Endodermal cell (in vitro differentiated cells): ENCODE measurements at regions not wholly inside any gene's neighbourhood (a gene's known extent, or its start where the extent isn't known, plus 50 kb on each side); places are given as distances from the start of the nearest gene placed in this dataset.

Source experiments
- DNase-seq: peaks from one replicate; pipeline ENCODE4 v3.0.0-alpha.2; 2017
- H3K27ac ChIP-seq: 2 replicates; pipeline ENCODE4 v1.5.1; 2013; ENCODE audit warnings: mild to moderate bottlenecking, low read depth, low read length, moderate library complexity
- H3K27me3 ChIP-seq: 2 replicates; pipeline ENCODE4 v1.6.1; 2013; ENCODE audit warnings: mild to moderate bottlenecking, low read length, moderate library complexity; ENCODE audit not compliant: insufficient read depth, control insufficient read depth, poor library complexity, severe bottlenecking
- H3K36me3 ChIP-seq: 2 replicates; pipeline ENCODE4 v1.7.0; 2013; ENCODE audit warnings: mild to moderate bottlenecking, low read length, moderate library complexity; ENCODE audit not compliant: control insufficient read depth, insufficient read depth
- H3K4me1 ChIP-seq: one replicate; pipeline ENCODE4 v1.7.0; 2013; ENCODE audit warnings: low read length; ENCODE audit not compliant: control insufficient read depth, insufficient read depth
- H3K4me3 ChIP-seq: 2 replicates; pipeline ENCODE4 v1.5.1; 2013; ENCODE audit warnings: mild to moderate bottlenecking, low read length, moderate library complexity
- H3K9ac ChIP-seq: 2 replicates; pipeline ENCODE4 v1.6.1; 2013; ENCODE audit warnings: mild to moderate bottlenecking, low read length, moderate library complexity; ENCODE audit not compliant: poor library complexity, severe bottlenecking; ENCODE audit errors: extremely low read depth
- H3K9me3 ChIP-seq: 2 replicates; pipeline ENCODE4 v1.6.1; 2013; ENCODE audit warnings: mild to moderate bottlenecking, low read length, moderate library complexity; ENCODE audit not compliant: control insufficient read depth
- H3K27ac Mint-ChIP-seq: 2 replicates; pipeline ENCODE4 v1.8.0; 2020; ENCODE audit warnings: mixed read lengths
- H3K27me3 Mint-ChIP-seq: 2 replicates; pipeline ENCODE4 v1.8.0; 2021; ENCODE audit warnings: mild to moderate bottlenecking, mixed read lengths; ENCODE audit not compliant: insufficient read depth
- H3K36me3 Mint-ChIP-seq: 2 replicates; pipeline ENCODE4 v1.8.0; 2020; ENCODE audit warnings: low read depth, mixed read lengths
- H3K4me1 Mint-ChIP-seq: 2 replicates; pipeline ENCODE4 v1.8.0; 2020; ENCODE audit warnings: mixed read lengths
- H3K4me3 Mint-ChIP-seq: 2 replicates; pipeline ENCODE4 v1.8.0; 2020; ENCODE audit warnings: mild to moderate bottlenecking, moderate library complexity, mixed read lengths
- H3K9me3 Mint-ChIP-seq: 2 replicates; pipeline ENCODE4 v1.8.0; 2020; ENCODE audit warnings: mild to moderate bottlenecking, mixed read lengths
- CTCF ChIP-seq: fragments of 200-600 bp; sonication (generic); conservative IDR thresholded peaks from 2 replicates; pipeline ENCODE4 v1.5.0; 2021; ENCODE audit warnings: antibody characterized with exemption, mild to moderate bottlenecking
- WGBS, 2 experiments: methylation state at CpG; one replicate each; pipeline versions ENCODE4 v1.1.5 to v1.1.7; 2013; ENCODE audit warnings: missing lambda C conversion rate in 2 of 2, mixed read lengths in 1 of 2; ENCODE audit not compliant: insufficient coverage in 1 of 2, insufficient read length in 1 of 2; 5-methylcytosine and 5-hydroxymethylcytosine counted together

DNA sequence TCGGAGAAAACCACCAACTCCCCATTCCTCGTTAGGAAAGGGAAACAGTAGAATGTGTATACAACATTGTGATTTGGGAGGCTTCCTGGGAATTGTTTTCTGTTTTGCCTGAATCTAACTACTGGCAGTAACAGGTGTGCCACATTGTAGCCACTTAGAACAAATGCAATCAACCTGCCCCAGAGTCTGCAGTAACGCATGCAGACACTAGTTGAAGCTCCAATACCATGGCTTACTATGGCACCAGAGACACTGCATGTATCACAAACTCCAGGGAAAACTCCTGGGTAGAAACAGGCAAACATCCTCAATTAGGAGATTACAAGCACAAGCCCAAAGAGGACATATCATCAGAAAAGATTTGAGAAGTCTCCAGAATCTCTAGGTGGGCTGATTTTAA lies 154.2 kb upstream of the NEIL3 start:
- peak; percentile 47 for DNase-seq

DNA sequence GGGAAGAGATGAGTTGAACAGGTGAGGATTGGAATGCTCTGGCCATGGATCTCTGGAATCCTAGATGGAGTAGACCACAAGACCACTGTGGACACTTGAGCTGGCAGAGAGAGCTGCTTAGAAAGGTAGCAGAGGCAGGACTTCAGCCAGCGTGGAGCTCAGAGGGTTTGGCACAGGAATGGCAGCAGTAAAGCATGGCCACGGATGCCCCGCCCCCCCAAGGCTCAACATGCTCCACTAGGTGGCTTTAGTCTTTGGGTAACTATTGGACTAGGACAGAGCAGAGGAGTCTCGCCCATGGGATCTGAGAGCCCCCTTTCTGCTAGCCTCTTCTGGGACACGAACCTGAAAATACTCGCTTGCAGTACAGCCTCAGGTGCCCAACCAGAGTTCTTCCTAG lies 150.1 kb upstream of the NEIL3 start:
- Histone ChIP-seq H3K27ac (no peak overlapping the region), H3K4me3 (no peak overlapping the region), H3K4me1 (no peaks in the 10 kb centered on the region), H3K9me3 (no peaks in the 10 kb centered on the region), H3K36me3 (no peaks in the 10 kb centered on the region), H3K9ac (no peak overlapping the region), H3K27me3 (no peaks in the 10 kb centered on the region)
- Mint-ChIP-seq H3K4me3 (no peak overlapping the region), H3K27me3 (no peaks in the 10 kb centered on the region), H3K9me3 (peaks cover 4% of the 10 kb centered on the region), H3K27ac (no peak overlapping the region), H3K4me1 (no peaks in the 10 kb centered on the region), H3K36me3 (no peaks in the 10 kb centered on the region)
- no peak for TF ChIP-seq CTCF
- peak; percentile 53 for DNase-seq
- 90% methylated on average over 5 of the region's 6 CpGs; no CpG with 5 or more reads in 1 of the 2 experiments for WGBS, 2 experiments

More for the DNA sequence above, 154.2 kb upstream of the NEIL3 start:
- H3K36me3 ChIP-seq: no peaks in the 10 kb centered on the region
- Mint-ChIP-seq H3K27me3 (no peaks in the 10 kb centered on the region), H3K4me1 (no peaks in the 10 kb centered on the region), H3K4me3 (no peak overlapping the region), H3K27ac (no peak overlapping the region), H3K36me3 (no peaks in the 10 kb centered on the region), H3K9me3 (peaks cover 9% of the 10 kb centered on the region)
- H3K4me3 ChIP-seq: no peak overlapping the region
- no peak overlapping the region for H3K27ac ChIP-seq
- peaks cover 7% of the 10 kb centered on the region for H3K9me3 ChIP-seq
- 89 to 100% methylated on average over 1 to 3 of the region's 3 CpGs for whole genome bisulfite sequencing, 2 experiments
- TF ChIP-seq CTCF: peak; percentile 55
- no peak overlapping the region for H3K9ac ChIP-seq
- H3K27me3 ChIP-seq: no peaks in the 10 kb centered on the region
- H3K4me1 ChIP-seq: no peaks in the 10 kb centered on the region

GRCh38 chr4:177161781-177162180 lies 147.9 kb upstream of the NEIL3 start:
- H3K4me3 ChIP-seq: no peak overlapping the region
- no peaks in the 10 kb centered on the region for H3K4me1 ChIP-seq
- H3K36me3 Mint-ChIP-seq: no peaks in the 10 kb centered on the region
- no peaks in the 10 kb centered on the region for H3K36me3 ChIP-seq
- no peaks in the 10 kb centered on the region for H3K27me3 ChIP-seq
- no peak overlapping the region for H3K27ac Mint-ChIP-seq
- H3K4me1 Mint-ChIP-seq: no peaks in the 10 kb centered on the region
- H3K9me3 ChIP-seq: no peaks in the 10 kb centered on the region
- TF ChIP-seq CTCF: no peak
- no peak overlapping the region for H3K9ac ChIP-seq
- peaks cover 4% of the 10 kb centered on the region for H3K9me3 Mint-ChIP-seq
- no peak for DNase-seq
- H3K4me3 Mint-ChIP-seq: no peak overlapping the region
- no peaks in the 10 kb centered on the region for H3K27me3 Mint-ChIP-seq
- no peak overlapping the region for H3K27ac ChIP-seq
